Trophoblast cell (in vitro differentiated cells and primary cell): ENCODE measurements at regions not wholly inside any gene's neighbourhood (a gene's known extent, or its start where the extent isn't known, plus 50 kb on each side); places are given as distances from the start of the nearest gene placed in this dataset.

Experiments used
- DNase-seq, 2 donors: peaks; one replicate each; pipeline ENCODE4 v3.0.0-alpha.2; 2016
- H2AFZ ChIP-seq: 2 replicates; pipeline ENCODE4 v1.6.1; 2013; ENCODE audit warnings: low read length, moderate library complexity, mild to moderate bottlenecking; ENCODE audit not compliant: insufficient read depth, poor library complexity
- H2AK5ac ChIP-seq: 2 replicates; pipeline ENCODE4 v1.6.1; 2013; ENCODE audit warnings: mild to moderate bottlenecking, low read length
- H2BK120ac ChIP-seq: 2 replicates; pipeline ENCODE4 v1.6.1; 2013; ENCODE audit warnings: low read length, mild to moderate bottlenecking, moderate library complexity; ENCODE audit not compliant: insufficient read depth, poor library complexity
- H2BK12ac ChIP-seq: 2 replicates; pipeline ENCODE4 v1.6.1; 2013; ENCODE audit warnings: mild to moderate bottlenecking, low read length, moderate library complexity
- H2BK5ac ChIP-seq: 2 replicates; pipeline ENCODE4 v1.6.1; 2013; ENCODE audit warnings: low read length, low read depth, moderate library complexity, mild to moderate bottlenecking; ENCODE audit not compliant: poor library complexity
- H3K14ac ChIP-seq: 2 replicates; pipeline ENCODE4 v1.6.1; 2013; ENCODE audit warnings: mild to moderate bottlenecking, low read length
- H3K18ac ChIP-seq: 2 replicates; pipeline ENCODE4 v1.6.1; 2013; ENCODE audit warnings: mild to moderate bottlenecking, low read length
- H3K23ac ChIP-seq: 2 replicates; pipeline ENCODE4 v1.6.1; 2013; ENCODE audit warnings: low read length
- H3K27ac ChIP-seq: 2 replicates; pipeline ENCODE4 v1.5.1; 2013; ENCODE audit warnings: low read depth, mild to moderate bottlenecking, inconsistent platforms, low read length, moderate library complexity
- H3K27me3 ChIP-seq: 2 replicates; pipeline ENCODE4 v1.6.1; 2013; ENCODE audit warnings: inconsistent platforms, mild to moderate bottlenecking, low read length, moderate library complexity; ENCODE audit not compliant: insufficient read depth
- H3K36me3 ChIP-seq, 2 experiments: 1 replicate in 1 of 2; 2 replicates in 1 of 2; pipeline ENCODE4 v1.6.1; 2013; ENCODE audit warnings: low read length in 2 of 2, mild to moderate bottlenecking in 2 of 2, moderate library complexity in 1 of 2; ENCODE audit not compliant: insufficient read depth in 2 of 2, control insufficient read depth in 1 of 2
- H3K4ac ChIP-seq: 2 replicates; pipeline ENCODE4 v1.6.1; 2013; ENCODE audit warnings: low read depth, mild to moderate bottlenecking, low read length, moderate library complexity
- H3K4me1 ChIP-seq, 2 experiments: 1 replicate in 1 of 2; 2 replicates in 1 of 2; pipeline ENCODE4 v1.6.1; 2013; ENCODE audit warnings: low read length in 2 of 2, mild to moderate bottlenecking in 2 of 2, moderate library complexity in 1 of 2; ENCODE audit not compliant: insufficient read depth in 2 of 2, control insufficient read depth in 1 of 2
- H3K4me2 ChIP-seq: 2 replicates; pipeline ENCODE4 v1.6.1; 2013; ENCODE audit warnings: inconsistent platforms, mild to moderate bottlenecking, low read length, moderate library complexity
- H3K4me3 ChIP-seq: 2 replicates; pipeline ENCODE4 v1.5.1; 2013; ENCODE audit warnings: mild to moderate bottlenecking, low read depth, low read length, inconsistent platforms
- H3K79me1 ChIP-seq: one replicate; pipeline ENCODE4 v1.6.1; 2013; ENCODE audit warnings: low read length
- H3K79me2 ChIP-seq: 2 replicates; pipeline ENCODE4 v1.6.1; 2013; ENCODE audit warnings: low read length, mild to moderate bottlenecking; ENCODE audit not compliant: control insufficient read depth, insufficient read depth, poor library complexity
- H3K9ac ChIP-seq: 2 replicates; pipeline ENCODE4 v1.6.1; 2013; ENCODE audit warnings: mild to moderate bottlenecking, low read length
- H3K9me3 ChIP-seq: 2 replicates; pipeline ENCODE4 v1.6.1; 2013; ENCODE audit warnings: low read depth, mild to moderate bottlenecking, control low read depth, inconsistent platforms, low read length; ENCODE audit not compliant: insufficient read depth
- H4K12ac ChIP-seq: 2 replicates; pipeline ENCODE4 v1.6.1; 2013; ENCODE audit warnings: low read depth, mild to moderate bottlenecking, low read length, moderate library complexity
- H4K8ac ChIP-seq: 2 replicates; pipeline ENCODE4 v1.6.1; 2013; ENCODE audit warnings: low read depth, mild to moderate bottlenecking, low read length, moderate library complexity
- H4K91ac ChIP-seq: one replicate; pipeline ENCODE4 v1.6.1; 2013; ENCODE audit warnings: low read depth, mild to moderate bottlenecking, low read length, moderate library complexity
- WGBS: extraction: QIAGEN DNeasy Blood & Tissue Kit; methylation state at CpG from one replicate; pipeline ENCODE4 v1.1.7; 2013; ENCODE audit warnings: missing lambda C conversion rate; ENCODE audit not compliant: insufficient read length, insufficient coverage; ENCODE audit errors: extremely low coverage; 5-methylcytosine and 5-hydroxymethylcytosine counted together

GRCh38 chr17:73715769-73716168, 71.5 kb upstream of the SDK2 start:
- no peak overlapping the region for H4K91ac ChIP-seq
- H2BK5ac ChIP-seq, result no peak overlapping the region
- H3K9me3 ChIP-seq, result no peaks in the 10 kb centered on the region
- H3K36me3 ChIP-seq, result no peaks in the 10 kb centered on the region
- no peak overlapping the region for H2AFZ ChIP-seq
- H3K4me1 ChIP-seq, result peaks cover 0 to 6% of the 10 kb centered on the region in 2 experiments
- no peak overlapping the region for H3K23ac ChIP-seq
- no peak overlapping the region for H3K18ac ChIP-seq
- H4K8ac ChIP-seq, result no peak overlapping the region
- no peak overlapping the region for H3K9ac ChIP-seq
- no peak overlapping the region for H2AK5ac ChIP-seq
- H2BK120ac ChIP-seq, result no peak overlapping the region
- no peak overlapping the region for H3K4me3 ChIP-seq
- no peak overlapping the region for H3K4me2 ChIP-seq
- H3K27ac ChIP-seq, result no peak overlapping the region
- H4K12ac ChIP-seq, result no peak overlapping the region
- H3K79me1 ChIP-seq, result no peaks in the 10 kb centered on the region
- H3K14ac ChIP-seq, result no peak overlapping the region
- no peaks in the 10 kb centered on the region for H3K79me2 ChIP-seq
- H2BK12ac ChIP-seq, result no peak overlapping the region
- no peaks in the 10 kb centered on the region for H3K27me3 ChIP-seq
- WGBS, result no CpG with 5 or more reads among the region's 10 CpGs
- no peak overlapping the region for H3K4ac ChIP-seq
- DNase-seq, result no peak

- Histone ChIP-seq H3K4me3 (no peak overlapping the region), H3K79me1 (no peaks in the 10 kb centered on the region), H3K79me2 (no peaks in the 10 kb centered on the region), H3K27ac (no peak overlapping the region), H3K4ac (no peak overlapping the region), H2AK5ac (no peak overlapping the region), H4K8ac (no peak overlapping the region), H3K23ac (no peak overlapping the region), H4K91ac (no peak overlapping the region), H2BK12ac (no peak overlapping the region), H3K9me3 (no peaks in the 10 kb centered on the region), H2BK120ac (no peak overlapping the region), H3K4me2 (no peak overlapping the region), H3K14ac (no peak overlapping the region), H4K12ac (no peak overlapping the region), H3K18ac (no peak overlapping the region), H3K36me3 (no peaks in the 10 kb centered on the region), H3K27me3 (no peaks in the 10 kb centered on the region), H3K9ac (no peak overlapping the region), H2AFZ (no peak overlapping the region), H2BK5ac (no peak overlapping the region), H3K4me1 (peaks cover 0 to 6% of the 10 kb centered on the region in 2 experiments)
- no peak for DNase-seq
- WGBS, result no CpG with 5 or more reads among the region's 5 CpGs
Observed at GRCh38 chr17:73717690-73718089, 73.4 kb upstream of the SDK2 start.

GRCh38 chr17:73718362-73718761, 74.1 kb upstream of the SDK2 start:
- Histone ChIP-seq H2BK12ac (no peak overlapping the region), H3K4ac (no peak overlapping the region), H3K27ac (no peak overlapping the region), H3K27me3 (no peaks in the 10 kb centered on the region), H4K8ac (no peak overlapping the region), H3K4me2 (no peak overlapping the region), H2BK120ac (no peak overlapping the region), H3K4me1 (peaks cover 0 to 6% of the 10 kb centered on the region in 2 experiments), H3K4me3 (no peak overlapping the region), H3K36me3 (no peaks in the 10 kb centered on the region), H3K9me3 (no peaks in the 10 kb centered on the region), H2AK5ac (no peak overlapping the region), H4K91ac (no peak overlapping the region), H2BK5ac (no peak overlapping the region), H3K23ac (no peak overlapping the region), H2AFZ (no peak overlapping the region), H3K79me1 (no peaks in the 10 kb centered on the region), H3K79me2 (no peaks in the 10 kb centered on the region), H3K14ac (no peak overlapping the region), H4K12ac (no peak overlapping the region), H3K9ac (no peak overlapping the region), H3K18ac (no peak overlapping the region)
- no peak for DNase-seq

DNA sequence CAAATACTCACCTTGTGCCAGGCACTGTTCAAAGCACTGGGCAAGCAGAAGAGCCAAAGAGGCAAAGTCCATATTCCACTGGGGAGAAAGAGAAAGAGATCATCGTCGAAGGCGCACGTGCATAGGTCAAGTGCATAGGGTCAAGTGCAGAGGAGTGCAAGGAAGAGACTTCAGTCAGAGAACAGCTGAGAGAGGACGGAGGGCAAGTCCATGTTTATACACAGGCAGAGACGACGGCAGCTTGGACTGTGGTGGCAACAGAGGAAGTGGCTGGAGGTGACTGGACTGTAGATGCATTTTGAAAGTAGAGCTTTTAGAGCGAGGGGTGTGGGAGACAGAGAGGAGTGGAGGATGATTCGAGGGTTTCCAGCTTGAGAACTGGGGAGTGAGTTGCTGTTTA, 74.7 kb upstream of the SDK2 start:
- no peak overlapping the region for H3K4me2 ChIP-seq
- DNase-seq, result no peak
- H2BK120ac ChIP-seq, result no peak overlapping the region
- no peak overlapping the region for H4K12ac ChIP-seq
- H3K4me1 ChIP-seq, result peaks cover 0 to 6% of the 10 kb centered on the region in 2 experiments
- H3K4ac ChIP-seq, result no peak overlapping the region
- no peak overlapping the region for H3K23ac ChIP-seq
- no peak overlapping the region for H3K27ac ChIP-seq
- no peak overlapping the region for H4K91ac ChIP-seq
- no peak overlapping the region for H3K18ac ChIP-seq
- no peak overlapping the region for H4K8ac ChIP-seq
- no peak overlapping the region for H2BK5ac ChIP-seq
- H3K79me2 ChIP-seq, result no peaks in the 10 kb centered on the region
- H3K9me3 ChIP-seq, result no peaks in the 10 kb centered on the region
- no peak overlapping the region for H2BK12ac ChIP-seq
- H3K4me3 ChIP-seq, result no peak overlapping the region
- no peaks in the 10 kb centered on the region for H3K79me1 ChIP-seq
- H3K14ac ChIP-seq, result no peak overlapping the region
- no peaks in the 10 kb centered on the region for H3K36me3 ChIP-seq
- no peak overlapping the region for H2AFZ ChIP-seq
- H3K9ac ChIP-seq, result no peak overlapping the region
- no CpG with 5 or more reads among the region's 9 CpGs for whole genome bisulfite sequencing
- no peak overlapping the region for H2AK5ac ChIP-seq
- no peaks in the 10 kb centered on the region for H3K27me3 ChIP-seq
